Adrenal gland (tissue), 5 donors: ENCODE measurements at regions not wholly inside any gene's neighbourhood (a gene's known extent, or its start where the extent isn't known, plus 50 kb on each side); places are given as distances from the start of the nearest gene placed in this dataset.
"Not testable (repeated sequence)": the region's sequence is repeated elsewhere in the genome, so short reads cannot be mapped to it uniquely, and the experiment has no call there.

ENCODE experiments used
- POLR2A ChIP-seq, 2 donors: fragments of 450-650 bp; IDR thresholded peaks; one replicate each; pipeline ENCODE4 v1.6.1; 2017; ENCODE audit warnings: antibody characterized with exemption in 2 of 2, mild to moderate bottlenecking in 2 of 2, moderate library complexity in 1 of 2
- TF ChIP-seq, protein P1 (sequence below), 6 experiments: fragments of 450-650 bp in 4 of 6; fragments of 200-600 bp in 2 of 6; sonication (generic) in 1 of 6; IDR thresholded peaks; 1 replicate in 5 of 6; 2 replicates in 1 of 6; pipeline versions ENCODE4 v1.5.1 to v1.8.0; 2016 to 2021; ENCODE audit warnings: antibody characterized with exemption in 6 of 6, mild to moderate bottlenecking in 2 of 6, moderate library complexity in 1 of 6
- donor health status: DM: no; HTN: no; CAD: no.

DNA sequence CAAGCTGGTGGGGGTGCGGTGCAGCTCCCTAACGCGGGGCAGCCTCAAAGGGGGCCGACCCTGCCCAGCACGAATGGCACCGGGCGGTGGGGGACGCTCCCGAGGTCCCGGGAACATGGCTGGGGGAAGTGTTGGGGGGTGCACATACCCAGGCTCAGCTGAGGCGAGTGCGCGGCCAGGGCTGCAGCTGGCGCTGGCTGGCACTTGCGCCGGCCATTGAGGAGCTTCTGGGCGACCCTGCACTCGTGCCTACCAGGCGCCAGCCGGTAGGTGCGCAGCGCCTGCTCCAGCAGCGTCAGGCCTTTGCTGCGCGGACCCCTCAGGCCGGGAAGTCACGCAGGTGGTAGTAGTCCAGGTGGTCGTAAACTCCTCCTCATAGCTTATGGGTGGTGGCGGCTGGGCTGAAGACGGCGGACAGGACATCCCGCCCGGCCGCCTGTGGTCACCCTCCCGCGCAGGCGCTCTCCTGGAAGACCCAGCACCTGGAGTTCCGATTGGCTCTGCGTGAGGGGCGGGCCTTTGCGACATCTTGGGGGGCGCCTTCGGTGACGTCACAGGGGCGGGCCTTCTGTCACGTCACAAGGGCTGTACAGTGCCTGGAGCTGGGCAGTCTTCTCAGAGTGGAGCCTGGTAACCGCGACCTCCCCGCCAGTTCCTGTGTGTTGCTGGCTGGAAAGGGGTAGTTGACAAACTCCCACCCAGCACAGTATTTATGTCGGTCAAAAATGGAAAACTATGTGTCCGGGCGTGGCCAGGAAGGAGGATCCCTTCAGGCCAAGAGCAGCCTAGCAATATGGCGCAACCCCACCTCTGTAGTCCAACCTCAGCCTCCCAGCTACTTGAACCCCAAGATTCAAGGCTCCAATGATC is 74.5 kb upstream of the ERV3-1 start:
- TF ChIP-seq, protein P1, sequence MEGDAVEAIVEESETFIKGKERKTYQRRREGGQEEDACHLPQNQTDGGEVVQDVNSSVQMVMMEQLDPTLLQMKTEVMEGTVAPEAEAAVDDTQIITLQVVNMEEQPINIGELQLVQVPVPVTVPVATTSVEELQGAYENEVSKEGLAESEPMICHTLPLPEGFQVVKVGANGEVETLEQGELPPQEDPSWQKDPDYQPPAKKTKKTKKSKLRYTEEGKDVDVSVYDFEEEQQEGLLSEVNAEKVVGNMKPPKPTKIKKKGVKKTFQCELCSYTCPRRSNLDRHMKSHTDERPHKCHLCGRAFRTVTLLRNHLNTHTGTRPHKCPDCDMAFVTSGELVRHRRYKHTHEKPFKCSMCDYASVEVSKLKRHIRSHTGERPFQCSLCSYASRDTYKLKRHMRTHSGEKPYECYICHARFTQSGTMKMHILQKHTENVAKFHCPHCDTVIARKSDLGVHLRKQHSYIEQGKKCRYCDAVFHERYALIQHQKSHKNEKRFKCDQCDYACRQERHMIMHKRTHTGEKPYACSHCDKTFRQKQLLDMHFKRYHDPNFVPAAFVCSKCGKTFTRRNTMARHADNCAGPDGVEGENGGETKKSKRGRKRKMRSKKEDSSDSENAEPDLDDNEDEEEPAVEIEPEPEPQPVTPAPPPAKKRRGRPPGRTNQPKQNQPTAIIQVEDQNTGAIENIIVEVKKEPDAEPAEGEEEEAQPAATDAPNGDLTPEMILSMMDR (IDR thresholded peaks at IDR 0.05), result not testable (repeated sequence)
- TF ChIP-seq POLR2A (IDR thresholded peaks at IDR 0.05), result peak in 1 of 2 donors; percentile 72
